ENCODE measurements at regions not wholly inside any gene's neighbourhood (a gene's known extent, or its start where the extent isn't known, plus 50 kb on each side); places are given as distances from the start of the nearest gene placed in this dataset.

- TF ChIP-seq CTCF (IDR thresholded peaks at IDR 0.05; ENCODE audit: unreplicated experiment), result no peak
- intact Hi-C loops (cut with micrococcal nuclease), result no loop called here
- Mint-ChIP-seq H3K4me3 (ENCODE audit: unreplicated experiment) (no peak overlapping the region), H3K4me1 (ENCODE audit: insufficient read depth, unreplicated experiment) (no peaks in the 10 kb centered on the region), H3K36me3 (ENCODE audit: insufficient read depth, unreplicated experiment) (no peaks in the 10 kb centered on the region), H3K9me3 (ENCODE audit: unreplicated experiment) (no peaks in the 10 kb centered on the region), H3K27me3 (ENCODE audit: insufficient read depth, unreplicated experiment) (no peaks in the 10 kb centered on the region), H3K27ac (ENCODE audit: low read depth, unreplicated experiment) (no peak overlapping the region)
- ChIA-PET CTCF (no interaction called here), POLR2A (no interaction called here)
- BruUV-seq (replicated peaks), result no TSS peak
- DNase-seq (ENCODE audit: unreplicated experiment), result no peak
Observed at GRCh38 chr6:21537637-21538036, 55.9 kb upstream of the SOX4 start.

- DNase-seq (ENCODE audit: unreplicated experiment), result no peak
- intact Hi-C loops (cut with micrococcal nuclease), result no loop called here
- Mint-ChIP-seq H3K9me3 (ENCODE audit: unreplicated experiment) (no peaks in the 10 kb centered on the region), H3K27me3 (ENCODE audit: insufficient read depth, unreplicated experiment) (no peaks in the 10 kb centered on the region), H3K4me3 (ENCODE audit: unreplicated experiment) (no peak overlapping the region), H3K27ac (ENCODE audit: low read depth, unreplicated experiment) (no peak overlapping the region), H3K36me3 (ENCODE audit: insufficient read depth, unreplicated experiment) (no peaks in the 10 kb centered on the region), H3K4me1 (ENCODE audit: insufficient read depth, unreplicated experiment) (no peaks in the 10 kb centered on the region)
- ChIA-PET POLR2A (no interaction called here), CTCF (no interaction called here)
- no TSS peak for BruUV-seq (replicated peaks)
- TF ChIP-seq CTCF (IDR thresholded peaks at IDR 0.05; ENCODE audit: unreplicated experiment), result no peak
Observed at GRCh38 chr6:21538186-21538798, 55.3 kb upstream of the SOX4 start.

- H3K36me3 Mint-ChIP-seq (ENCODE audit: insufficient read depth, unreplicated experiment), result no peaks in the 10 kb centered on the region
- no peak overlapping the region for H3K4me3 Mint-ChIP-seq (ENCODE audit: unreplicated experiment)
- intact Hi-C loops (cut with micrococcal nuclease), result no loop called here
- no peak overlapping the region for H3K27ac Mint-ChIP-seq (ENCODE audit: low read depth, unreplicated experiment)
- H3K9me3 Mint-ChIP-seq (ENCODE audit: unreplicated experiment), result peaks cover 6% of the 10 kb centered on the region
- ChIA-PET POLR2A (no interaction called here), CTCF (no interaction called here)
- BruUV-seq (replicated peaks), result no TSS peak
- no peaks in the 10 kb centered on the region for H3K27me3 Mint-ChIP-seq (ENCODE audit: insufficient read depth, unreplicated experiment)
- H3K4me1 Mint-ChIP-seq (ENCODE audit: insufficient read depth, unreplicated experiment), result no peaks in the 10 kb centered on the region
- no peak for TF ChIP-seq CTCF (IDR thresholded peaks at IDR 0.05; ENCODE audit: unreplicated experiment)
- DNase-seq (ENCODE audit: unreplicated experiment), result no peak
Observed at GRCh38 chr6:21539621-21540100, 53.9 kb upstream of the SOX4 start.

All from MCF 10A (cell line).